Activated B cell treated with CpG ODN at 0.5 μM for 24 hours (primary cell): ENCODE measurements at regions not wholly inside any gene's neighbourhood (a gene's known extent, or its start where the extent isn't known, plus 50 kb on each side); places are given as distances from the start of the nearest gene placed in this dataset.

ENCODE experiments used
- ATAC-seq: fragments of 200-7000 bp; cut with Tn5 transposase; one replicate; pipeline ENCODE4 v1.10.0; 2021; ENCODE audit warnings: low read depth, mild to moderate bottlenecking, moderate library complexity
- CTCF ChIA-PET: fragments of 350-600 bp; sonication (Branson Sonifier 250); formaldehyde crosslinking; loops from one replicate; lab custom pipeline; 2021; ENCODE audit warnings: antibody characterized with exemption; lab: Charles Lee
- POLR2A ChIA-PET: fragments of 350-600 bp; sonication (Branson Sonifier 250); formaldehyde crosslinking; loops from one replicate; lab custom pipeline; 2021; ENCODE audit warnings: antibody characterized with exemption; lab: Charles Lee
- DNase-seq: peaks from one replicate; pipeline ENCODE4 v3.0.0; 2022
- H3K27ac Mint-ChIP-seq: one replicate; pipeline ENCODE4 v1.8.0; 2020; ENCODE audit warnings: mixed read lengths
- H3K27me3 Mint-ChIP-seq: one replicate; pipeline ENCODE4 v1.8.0; 2021; ENCODE audit warnings: mixed read lengths
- H3K36me3 Mint-ChIP-seq: one replicate; pipeline ENCODE4 v1.8.0; 2021; ENCODE audit warnings: low read depth, mixed read lengths
- H3K4me1 Mint-ChIP-seq: one replicate; pipeline ENCODE4 v1.8.0; 2021; ENCODE audit warnings: mixed read lengths
- H3K4me3 Mint-ChIP-seq: one replicate; pipeline ENCODE4 v1.8.0; 2020; ENCODE audit warnings: mild to moderate bottlenecking, mixed read lengths
- H3K9me3 Mint-ChIP-seq: one replicate; pipeline ENCODE4 v1.8.0; 2020; ENCODE audit warnings: mixed read lengths
- CTCF ChIP-seq: fragments of 200-600 bp; IDR thresholded peaks from one replicate; pipeline ENCODE4 v1.8.0; 2022; ENCODE audit warnings: antibody characterized with exemption, mild to moderate bottlenecking
- intact Hi-C: fragments of 100-400 bp; cut with micrococcal nuclease; formaldehyde crosslinking; loops from one replicate; pipeline ENCODE4 v1.15.1; 2024

GRCh38 chr11:91795139-91795887 is 429.3 kb upstream of the FAT3 start:
- no peaks in the 10 kb centered on the region for H3K36me3 Mint-ChIP-seq
- ChIA-PET POLR2A (no interaction called here), CTCF (no interaction called here)
- no peak overlapping the region for H3K4me3 Mint-ChIP-seq
- no peaks in the 10 kb centered on the region for H3K4me1 Mint-ChIP-seq
- no peak overlapping the region for H3K27ac Mint-ChIP-seq
- no peaks in the 10 kb centered on the region for H3K27me3 Mint-ChIP-seq
- no peak for TF ChIP-seq CTCF
- DNase-seq (no peak), ATAC-seq (no peak)
- no peaks in the 10 kb centered on the region for H3K9me3 Mint-ChIP-seq
- intact Hi-C loops = no loop called here

GRCh38 chr11:91794146-91794545 is 430.5 kb upstream of the FAT3 start:
- CTCF ChIA-PET = no interaction called here
- DNase-seq = no peak

GRCh38 chr11:91792779-91793262 is 431.8 kb upstream of the FAT3 start:
- intact Hi-C loops = no loop called here
- no peak overlapping the region for H3K4me3 Mint-ChIP-seq
- TF ChIP-seq CTCF = no peak
- H3K36me3 Mint-ChIP-seq = no peaks in the 10 kb centered on the region
- H3K4me1 Mint-ChIP-seq = no peaks in the 10 kb centered on the region
- DNase-seq = no peak
- CTCF ChIA-PET = no interaction called here
- no peaks in the 10 kb centered on the region for H3K9me3 Mint-ChIP-seq
- ATAC-seq = no peak
- H3K27ac Mint-ChIP-seq = no peak overlapping the region
- no peaks in the 10 kb centered on the region for H3K27me3 Mint-ChIP-seq
- POLR2A ChIA-PET = no interaction called here

More at GRCh38 chr11:91794146-91794545, 430.5 kb upstream of the FAT3 start:
- Mint-ChIP-seq H3K36me3 (no peaks in the 10 kb centered on the region), H3K27me3 (no peaks in the 10 kb centered on the region), H3K27ac (no peak overlapping the region), H3K4me1 (no peaks in the 10 kb centered on the region), H3K4me3 (no peak overlapping the region), H3K9me3 (no peaks in the 10 kb centered on the region)
- intact Hi-C loops = no loop called here
- TF ChIP-seq CTCF = no peak
- ATAC-seq = no peak
- POLR2A ChIA-PET = no interaction called here

GRCh38 chr11:91791171-91791468 is 433.5 kb upstream of the FAT3 start:
- DNase-seq (no peak), ATAC-seq (no peak)
- intact Hi-C loops = no loop called here
- Mint-ChIP-seq H3K4me1 (no peaks in the 10 kb centered on the region), H3K4me3 (no peak overlapping the region), H3K27me3 (no peaks in the 10 kb centered on the region), H3K36me3 (no peaks in the 10 kb centered on the region), H3K27ac (no peak overlapping the region), H3K9me3 (no peaks in the 10 kb centered on the region)
- no peak for TF ChIP-seq CTCF
- ChIA-PET CTCF (no interaction called here), POLR2A (no interaction called here)

GRCh38 chr11:91790346-91791170 is 434.1 kb upstream of the FAT3 start:
- ChIA-PET POLR2A (no interaction called here), CTCF (no interaction called here)
- Mint-ChIP-seq H3K9me3 (no peaks in the 10 kb centered on the region), H3K4me3 (no peak overlapping the region), H3K4me1 (no peaks in the 10 kb centered on the region), H3K36me3 (no peaks in the 10 kb centered on the region), H3K27me3 (no peaks in the 10 kb centered on the region), H3K27ac (no peak overlapping the region)
- TF ChIP-seq CTCF = no peak
- DNase-seq = no peak
- intact Hi-C loops = no loop called here
- no peak for ATAC-seq
